K562 (cell line): ENCODE measurements at regions not wholly inside any gene's neighbourhood (a gene's known extent, or its start where the extent isn't known, plus 50 kb on each side); places are given as distances from the start of the nearest gene placed in this dataset.

Source experiments
- ATAC-seq: fragments of 200-7000 bp; cut with Tn5 transposase; 3 replicates; pipeline ENCODE4 v1.9.1; 2020; ENCODE audit warnings: moderate library complexity
- BruUV-seq: library from RNA; stranded (reverse); fragments of 400-500 nt; replicated peaks from 2 replicates; lab custom pipeline; 2021; lab: Mats Ljungman, UMichigan
- CTCF ChIA-PET: fragments of 300-600 bp; formaldehyde crosslinking; extraction: SDS; loops from one replicate; lab custom pipeline; 2021; ENCODE audit warnings: low intra/inter-chr PET ratio; lab: Yijun Ruan, JAX
- POLR2A ChIA-PET: fragments of 300-600, 350-650 bp; sonication (Branson Sonifier 250); formaldehyde crosslinking; extraction: SDS; loops from one replicate; lab custom pipeline; 2021; ENCODE audit warnings: antibody characterized with exemption, inconsistent platforms; lab: Yijun Ruan, JAX
- DNase-seq, 4 experiments: peaks; one replicate each; pipeline versions ENCODE4 v3.0.0 to v3.0.0-alpha.2; 2011 to 2018; ENCODE audit warnings: low spot score in 3 of 4, mixed read lengths in 3 of 4; ENCODE audit errors: extremely low read depth in 1 of 4
- FAIRE-seq: peaks from 2 replicates; lab custom pipeline; 2011; peaks lifted over from hg19 to GRCh38; lab: Jason Lieb, UNC
- H2AFZ ChIP-seq: 2 replicates; pipeline ENCODE4 v1.6.0; 2011; ENCODE audit warnings: low read depth, low read length, control low read depth, inconsistent platforms
- H3K27ac ChIP-seq: fragments of 200-600 bp; 3 replicates; pipeline ENCODE4 v1.8.0; 2011; ENCODE audit warnings: low read depth, mild to moderate bottlenecking, control low read depth, inconsistent platforms, low read length, moderate library complexity, mixed read lengths; ENCODE audit errors: extremely low read depth
- H3K27me3 ChIP-seq, 2 experiments: fragments of 300-600 bp in 1 of 2; 2 replicates in 1 of 2; 3 replicates in 1 of 2; pipeline versions ENCODE4 v1.6.0 to v1.8.0; 2011; ENCODE audit warnings: inconsistent platforms in 2 of 2, low read length in 2 of 2, mild to moderate bottlenecking in 1 of 2, mixed read lengths in 1 of 2, moderate library complexity in 1 of 2; ENCODE audit not compliant: control insufficient read depth in 2 of 2, insufficient read depth in 2 of 2
- H3K36me3 ChIP-seq: fragments of 300-600 bp; 3 replicates; pipeline ENCODE4 v1.8.0; 2011; ENCODE audit warnings: mild to moderate bottlenecking, low read length, inconsistent platforms; ENCODE audit not compliant: control insufficient read depth, insufficient read depth
- H3K4me1 ChIP-seq, 2 experiments: fragments of 200-600 bp in 1 of 2; replicated peaks in 1 of 2; 2 replicates in 1 of 2; 3 replicates in 1 of 2; pipeline versions ENCODE4 v1.5.1 to v1.8.0; 2011; ENCODE audit warnings: inconsistent platforms in 2 of 2, low read length in 2 of 2, mild to moderate bottlenecking in 1 of 2, mixed read lengths in 1 of 2, moderate library complexity in 1 of 2; ENCODE audit not compliant: control insufficient read depth in 2 of 2, insufficient read depth in 2 of 2
- H3K4me2 ChIP-seq: 2 replicates; pipeline ENCODE4 v1.6.1; 2011; ENCODE audit warnings: low read length, control low read depth, inconsistent platforms, mixed read lengths; ENCODE audit not compliant: insufficient read depth
- H3K4me3 ChIP-seq: fragments of 200-600 bp; sonication (generic), shearing (Covaris generic); 2 replicates; pipeline ENCODE4 v1.5.1; 2016; ENCODE audit warnings: control low read depth, inconsistent platforms
- H3K79me2 ChIP-seq: fragments of 200-600 bp; 3 replicates; pipeline ENCODE4 v1.8.0; 2011; ENCODE audit warnings: low read length, inconsistent platforms; ENCODE audit not compliant: control insufficient read depth, insufficient read depth
- H3K9ac ChIP-seq, 2 experiments: 2 replicates each; pipeline versions ENCODE4 v1.6.0 to v1.6.1; 2011; ENCODE audit warnings: low read depth in 2 of 2, low read length in 2 of 2, control low read depth in 1 of 2, inconsistent platforms in 1 of 2, mild to moderate bottlenecking in 1 of 2, mixed read lengths in 1 of 2; ENCODE audit not compliant: insufficient read depth in 1 of 2
- H3K9me1 ChIP-seq: one replicate; pipeline ENCODE4 v1.6.0; 2011; ENCODE audit warnings: inconsistent platforms, mild to moderate bottlenecking, low read length, moderate library complexity; ENCODE audit not compliant: control insufficient read depth, insufficient read depth
- H3K9me3 ChIP-seq: replicated peaks from 2 replicates; pipeline ENCODE4 v1.5.1; 2011; ENCODE audit warnings: low read depth, low read length, inconsistent platforms; ENCODE audit not compliant: control insufficient read depth, insufficient read depth
- H4K20me1 ChIP-seq: replicated peaks from 2 replicates; pipeline ENCODE4 v1.6.1; 2011; ENCODE audit warnings: low read length, inconsistent platforms, mixed read lengths; ENCODE audit not compliant: control insufficient read depth, insufficient read depth
- BCOR ChIP-seq: fragments of 450-650 bp; IDR thresholded peaks from 2 replicates; pipeline ENCODE4 v1.6.1; 2016
- BHLHE40 ChIP-seq: IDR thresholded peaks from 2 replicates; pipeline ENCODE4 v1.6.1; 2011; ENCODE audit warnings: low read length, improper control_type of control experiment
- CCAR2 ChIP-seq: fragments of 200-400 bp; formaldehyde crosslinking; IDR thresholded peaks from 2 replicates; pipeline ENCODE4 v1.6.1; 2017; ENCODE audit warnings: mild to moderate bottlenecking, low read depth, low read length
- CSDE1 ChIP-seq, 2 experiments: fragments of 450-650 bp; IDR thresholded peaks; 2 replicates each; pipeline ENCODE4 v1.6.1; 2016; ENCODE audit warnings: mild to moderate bottlenecking in 1 of 2
- HMG20B ChIP-seq: fragments of 250-450 bp; sonication (Bioruptor Pico); IDR thresholded peaks from 2 replicates; pipeline ENCODE4 v1.5.0; 2021; ENCODE audit warnings: mild to moderate bottlenecking
- HNRNPLL ChIP-seq: fragments of 200-400 bp; formaldehyde crosslinking; IDR thresholded peaks from 2 replicates; pipeline ENCODE4 v1.6.1; 2017; ENCODE audit warnings: low read length, low read depth, mild to moderate bottlenecking; ENCODE audit not compliant: poor library complexity, severe bottlenecking
- MECOM ChIP-seq: fragments of 250-450 bp; sonication (Bioruptor Pico); IDR thresholded peaks from 2 replicates; pipeline ENCODE4 v1.8.0; 2022; ENCODE audit warnings: inconsistent platforms
- PHF8 ChIP-seq: fragments of 200-600 bp; sonication (generic); IDR thresholded peaks from 2 replicates; pipeline ENCODE4 v1.6.1; 2012; ENCODE audit warnings: mixed run types, mild to moderate bottlenecking, inconsistent platforms, low read length, moderate library complexity, borderline replicate concordance
- RERE ChIP-seq: sonication (generic); formaldehyde crosslinking; IDR thresholded peaks from 2 replicates; pipeline ENCODE4 v1.8.0; 2023; ENCODE audit warnings: missing genetic modification reagents, mild to moderate bottlenecking, borderline replicate concordance
- SRSF1 ChIP-seq: fragments of 200-400 bp; formaldehyde crosslinking; IDR thresholded peaks from 2 replicates; pipeline ENCODE4 v1.6.1; 2017; ENCODE audit warnings: mild to moderate bottlenecking, low read depth, low read length, moderate library complexity
- SRSF9 ChIP-seq: fragments of 200-400 bp; formaldehyde crosslinking; IDR thresholded peaks from 2 replicates; pipeline ENCODE4 v1.6.1; 2017; ENCODE audit warnings: low read depth, low read length, borderline replicate concordance
- TFAM ChIP-seq: fragments of 250-450 bp; sonication (Bioruptor Pico); conservative IDR thresholded peaks from 2 replicates; pipeline ENCODE4 v1.5.0; 2021; ENCODE audit warnings: mild to moderate bottlenecking, moderate library complexity
- ZBTB8A ChIP-seq: fragments of 450-650 bp; IDR thresholded peaks from 2 replicates; pipeline ENCODE4 v1.6.1; 2018; ENCODE audit warnings: mild to moderate bottlenecking, moderate library complexity; ENCODE audit not compliant: partially characterized antibody
- ZKSCAN8 ChIP-seq: fragments of 200-800 bp; sonication (Bioruptor generic); IDR thresholded peaks from 2 replicates; pipeline ENCODE4 v1.6.1; 2016; ENCODE audit warnings: missing genetic modification characterization, missing compliant biosample characterization
- ZNF311 ChIP-seq: fragments of 250-450 bp; sonication (Bioruptor Pico); IDR thresholded peaks from 2 replicates; pipeline ENCODE4 v1.4.0; 2020; ENCODE audit warnings: mild to moderate bottlenecking, moderate library complexity
- ZNF76 ChIP-seq: fragments of 250-450 bp; sonication (Bioruptor Pico); IDR thresholded peaks from 2 replicates; pipeline ENCODE4 v1.4.0; 2020; ENCODE audit warnings: mild to moderate bottlenecking, moderate library complexity, borderline replicate concordance
- in situ Hi-C: fragments of 300-500 bp; cut with MboI; formaldehyde crosslinking; loops from 4 replicates; pipeline ENCODE4 v1.15.0; 2018; ENCODE audit warnings: inconsistent platforms, mixed read lengths
- intact Hi-C: fragments of 100-400 bp; cut with micrococcal nuclease; formaldehyde crosslinking; loops from 2 replicates; pipeline ENCODE4 v1.14.2; 2022
- TF ChIP-seq, protein P1 (sequence below): sonication (generic); formaldehyde crosslinking; IDR thresholded peaks from 2 replicates; pipeline ENCODE4 v1.9.0; 2022; ENCODE audit warnings: mild to moderate bottlenecking, missing genetic modification reagents
- TF ChIP-seq, protein P2 (sequence below): sonication (generic); formaldehyde crosslinking; IDR thresholded peaks from 2 replicates; pipeline ENCODE4 v1.8.0; 2022; ENCODE audit warnings: missing genetic modification reagents, mild to moderate bottlenecking, borderline replicate concordance

DNA sequence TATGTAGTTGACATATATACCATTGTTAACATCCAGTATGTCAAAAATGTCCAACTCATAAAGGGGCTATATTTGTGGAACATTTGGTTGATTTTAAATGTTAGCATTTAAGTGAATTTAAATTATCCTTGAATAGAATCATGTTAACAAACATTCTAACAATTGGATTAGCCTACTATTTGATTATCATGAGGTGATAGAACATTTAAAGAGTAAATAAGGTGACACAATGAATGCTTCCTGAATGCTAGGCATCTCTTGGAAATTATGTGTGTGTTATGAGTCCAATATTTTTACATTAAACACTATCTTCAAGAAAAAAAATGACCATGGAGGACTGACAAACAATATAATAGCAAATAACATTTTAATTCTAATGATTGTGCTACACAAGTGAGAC is 901.9 kb upstream of the AGA start (continued):
- TF ChIP-seq RERE (CRISPR knock-in tag) (no peak), MECOM (CRISPR knock-in tag) (no peak), CCAR2 (no peak), PHF8 (no peak), ZKSCAN8 (CRISPR knock-in tag) (no peak), TFAM (no peak), ZBTB8A (no peak)
- TF ChIP-seq, all 486 proteins: peak for 0

- Histone ChIP-seq H3K79me2 (no peaks in the 10 kb centered on the region), H2AFZ (no peak overlapping the region), H4K20me1 (no peaks in the 10 kb centered on the region), H3K27ac (no peak overlapping the region), H3K36me3 (no peaks in the 10 kb centered on the region), H3K9ac (no peak overlapping the region), H3K4me2 (no peak overlapping the region), H3K9me1 (no peaks in the 10 kb centered on the region), H3K4me1 (no peaks in the 10 kb centered on the region), H3K27me3 (no peaks in the 10 kb centered on the region; a peak in 1 of 5 replicates), H3K9me3 (no peaks in the 10 kb centered on the region), H3K4me3 (no peak overlapping the region)
- in situ Hi-C loops (no loop called here), intact Hi-C loops (no loop called here)
- DNase-seq (no peak), ATAC-seq (no peak), FAIRE-seq (no peak)
- ChIA-PET CTCF (no interaction called here), POLR2A (no interaction called here)
- BruUV-seq, result no TSS peak
- TF ChIP-seq ZNF76 (CRISPR knock-in tag) (no peak), SRSF9 (no peak), CSDE1 (IDR thresholded peaks at IDR 0.05) (no peak), HMG20B (no peak), BHLHE40 (no peak), SRSF1 (no peak), HNRNPLL (no peak), ZNF311 (no peak), BCOR (no peak)
- TF ChIP-seq, protein P1, sequence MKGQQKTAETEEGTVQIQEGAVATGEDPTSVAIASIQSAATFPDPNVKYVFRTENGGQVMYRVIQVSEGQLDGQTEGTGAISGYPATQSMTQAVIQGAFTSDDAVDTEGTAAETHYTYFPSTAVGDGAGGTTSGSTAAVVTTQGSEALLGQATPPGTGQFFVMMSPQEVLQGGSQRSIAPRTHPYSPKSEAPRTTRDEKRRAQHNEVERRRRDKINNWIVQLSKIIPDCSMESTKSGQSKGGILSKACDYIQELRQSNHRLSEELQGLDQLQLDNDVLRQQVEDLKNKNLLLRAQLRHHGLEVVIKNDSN (CRISPR knock-in tag), result no peak
- TF ChIP-seq, protein P2, sequence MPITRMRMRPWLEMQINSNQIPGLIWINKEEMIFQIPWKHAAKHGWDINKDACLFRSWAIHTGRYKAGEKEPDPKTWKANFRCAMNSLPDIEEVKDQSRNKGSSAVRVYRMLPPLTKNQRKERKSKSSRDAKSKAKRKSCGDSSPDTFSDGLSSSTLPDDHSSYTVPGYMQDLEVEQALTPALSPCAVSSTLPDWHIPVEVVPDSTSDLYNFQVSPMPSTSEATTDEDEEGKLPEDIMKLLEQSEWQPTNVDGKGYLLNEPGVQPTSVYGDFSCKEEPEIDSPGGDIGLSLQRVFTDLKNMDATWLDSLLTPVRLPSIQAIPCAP (CRISPR knock-in tag), result no peak
Observed at GRCh38 chr4:178347111-178347510, 904.9 kb upstream of the AGA start.
